Neuronal stem cell (in vitro differentiated cells): ENCODE measurements at regions not wholly inside any gene's neighbourhood (a gene's known extent, or its start where the extent isn't known, plus 50 kb on each side); places are given as distances from the start of the nearest gene placed in this dataset.

Experiments
- DNase-seq: peaks from one replicate; pipeline ENCODE4 v3.0.0-alpha.2; 2013; ENCODE audit warnings: low spot score
- H2AFZ ChIP-seq: one replicate; pipeline ENCODE4 v1.6.1; 2013; ENCODE audit warnings: mild to moderate bottlenecking, low read length, inconsistent platforms
- H2AK5ac ChIP-seq: 2 replicates; pipeline ENCODE4 v1.6.1; 2013; ENCODE audit warnings: low read depth, mild to moderate bottlenecking, inconsistent platforms, low read length, moderate library complexity, mixed read lengths
- H2BK120ac ChIP-seq: 2 replicates; pipeline ENCODE4 v1.6.1; 2013; ENCODE audit warnings: low read depth, mild to moderate bottlenecking, inconsistent platforms, low read length, moderate library complexity, mixed read lengths
- H2BK12ac ChIP-seq: one replicate; pipeline ENCODE4 v1.6.1; 2013; ENCODE audit warnings: low read length, inconsistent platforms
- H2BK15ac ChIP-seq: 2 replicates; pipeline ENCODE4 v1.6.1; 2013; ENCODE audit warnings: mild to moderate bottlenecking, low read length, inconsistent platforms, mixed read lengths
- H2BK5ac ChIP-seq: one replicate; pipeline ENCODE4 v1.6.1; 2013; ENCODE audit warnings: inconsistent platforms, mild to moderate bottlenecking, low read length, moderate library complexity
- H3K14ac ChIP-seq: one replicate; pipeline ENCODE4 v1.6.1; 2013; ENCODE audit warnings: low read length, inconsistent platforms
- H3K18ac ChIP-seq: 2 replicates; pipeline ENCODE4 v1.6.1; 2013; ENCODE audit warnings: low read length, inconsistent platforms
- H3K23ac ChIP-seq: 2 replicates; pipeline ENCODE4 v1.6.1; 2013; ENCODE audit warnings: low read depth, mild to moderate bottlenecking, mixed read lengths, low read length, inconsistent platforms; ENCODE audit not compliant: poor library complexity
- H3K27ac ChIP-seq: replicated peaks from 3 replicates; pipeline ENCODE4 v1.5.1; 2013; ENCODE audit warnings: low read length, inconsistent platforms
- H3K27me3 ChIP-seq, 3 experiments: 2 replicates each; pipeline ENCODE4 v1.6.1; 2013; ENCODE audit warnings: low read length in 3 of 3, mild to moderate bottlenecking in 2 of 3, inconsistent platforms in 1 of 3, low read depth in 1 of 3, mixed read lengths in 1 of 3, moderate library complexity in 1 of 3; ENCODE audit not compliant: control insufficient read depth in 3 of 3, insufficient read depth in 3 of 3
- H3K36me3 ChIP-seq, 2 donors: replicated peaks in 1 of 2; 2 replicates each; pipeline ENCODE4 v1.6.1; 2013; ENCODE audit warnings: low read length in 2 of 2; ENCODE audit not compliant: control insufficient read depth in 2 of 2, insufficient read depth in 2 of 2
- H3K4ac ChIP-seq: 2 replicates; pipeline ENCODE4 v1.6.1; 2013; ENCODE audit warnings: inconsistent platforms, mild to moderate bottlenecking, low read length, moderate library complexity
- H3K4me1 ChIP-seq, 2 donors: 1 replicate in 1 of 2; 2 replicates in 1 of 2; pipeline ENCODE4 v1.6.1; 2013; ENCODE audit warnings: low read length in 2 of 2, low read depth in 1 of 2; ENCODE audit not compliant: control insufficient read depth in 2 of 2, insufficient read depth in 1 of 2
- H3K4me2 ChIP-seq: one replicate; pipeline ENCODE4 v1.6.1; 2013; ENCODE audit warnings: mild to moderate bottlenecking, low read length, inconsistent platforms; ENCODE audit not compliant: insufficient read depth, poor library complexity, severe bottlenecking
- H3K4me3 ChIP-seq, 2 donors: 2 replicates each; pipeline ENCODE4 v1.5.1; 2013; ENCODE audit warnings: low read length in 2 of 2, mild to moderate bottlenecking in 2 of 2, inconsistent platforms in 1 of 2, moderate library complexity in 1 of 2
- H3K79me1 ChIP-seq: one replicate; pipeline ENCODE4 v1.6.1; 2013; ENCODE audit warnings: low read depth, mild to moderate bottlenecking, inconsistent platforms, low read length, moderate library complexity
- H3K9ac ChIP-seq: one replicate; pipeline ENCODE4 v1.6.1; 2013; ENCODE audit warnings: mild to moderate bottlenecking, low read depth, low read length, inconsistent platforms; ENCODE audit not compliant: poor library complexity
- H3K9me3 ChIP-seq, 2 donors: replicated peaks in 1 of 2; 2 replicates each; pipeline versions ENCODE3 to v1.6.1; 2013; ENCODE audit warnings: low read length in 2 of 2, mild to moderate bottlenecking in 2 of 2, inconsistent platforms in 1 of 2, low read depth in 1 of 2, mixed read lengths in 1 of 2, moderate library complexity in 1 of 2; ENCODE audit not compliant: control insufficient read depth in 2 of 2, insufficient read depth in 1 of 2
- H4K8ac ChIP-seq: one replicate; pipeline ENCODE4 v1.6.1; 2013; ENCODE audit warnings: low read depth, mild to moderate bottlenecking, inconsistent platforms, low read length, moderate library complexity
- H4K91ac ChIP-seq: one replicate; pipeline ENCODE4 v1.6.1; 2013; ENCODE audit warnings: low read length, low read depth, mild to moderate bottlenecking, inconsistent platforms; ENCODE audit not compliant: poor library complexity
- WGBS, 2 donors: extraction: QIAGEN DNeasy Blood & Tissue Kit; methylation state at CpG; one replicate each; pipeline ENCODE4 v1.1.7; 2013; ENCODE audit warnings: missing lambda C conversion rate in 2 of 2, mixed read lengths in 1 of 2; ENCODE audit not compliant: insufficient read length in 2 of 2, insufficient replicate concordance in 1 of 2; ENCODE audit errors: extremely low coverage in 2 of 2; 5-methylcytosine and 5-hydroxymethylcytosine counted together

DNA sequence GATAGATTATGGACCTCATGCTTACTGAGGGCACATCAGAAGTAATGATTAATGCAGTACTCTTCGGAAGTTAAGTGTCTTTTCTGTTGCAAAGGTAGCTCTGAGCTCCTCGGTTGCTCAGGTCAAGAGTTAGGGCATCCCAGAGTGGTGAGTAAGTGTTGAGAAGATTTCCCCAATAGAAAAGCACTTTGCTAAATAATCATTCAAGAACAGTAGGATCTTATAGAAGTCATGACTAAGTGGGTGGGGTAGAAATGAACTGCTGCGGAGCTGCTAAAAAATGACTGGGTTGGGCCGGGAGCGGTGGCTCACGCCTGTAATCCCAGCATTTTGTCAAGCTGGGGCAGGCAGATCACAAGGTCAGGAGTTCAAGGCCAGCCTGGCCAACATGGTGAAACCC, 648.6 kb upstream of the CAMK1G start:
- Histone ChIP-seq H2AFZ (no peak overlapping the region), H3K9ac (no peak overlapping the region), H3K4ac (no peak overlapping the region), H3K18ac (no peak overlapping the region), H3K36me3 (no peaks in the 10 kb centered on the region), H2BK120ac (no peak overlapping the region), H3K4me2 (no peak overlapping the region), H4K91ac (no peak overlapping the region), H3K79me1 (no peaks in the 10 kb centered on the region), H2BK15ac (no peak overlapping the region), H3K4me1 (peaks cover 0 to 11% of the 10 kb centered on the region in 2 donors), H3K14ac (no peak overlapping the region), H3K27ac (no peak overlapping the region), H2BK5ac (no peak overlapping the region), H3K27me3 (no peaks in the 10 kb centered on the region), H3K4me3 (no peak overlapping the region), H2BK12ac (no peak overlapping the region), H3K9me3 (no peaks in the 10 kb centered on the region), H3K23ac (no peak overlapping the region), H2AK5ac (no peak overlapping the region), H4K8ac (no peak overlapping the region)
- no peak for DNase-seq
- no CpG with 5 or more reads among the region's 6 CpGs for WGBS, 2 donors

DNA sequence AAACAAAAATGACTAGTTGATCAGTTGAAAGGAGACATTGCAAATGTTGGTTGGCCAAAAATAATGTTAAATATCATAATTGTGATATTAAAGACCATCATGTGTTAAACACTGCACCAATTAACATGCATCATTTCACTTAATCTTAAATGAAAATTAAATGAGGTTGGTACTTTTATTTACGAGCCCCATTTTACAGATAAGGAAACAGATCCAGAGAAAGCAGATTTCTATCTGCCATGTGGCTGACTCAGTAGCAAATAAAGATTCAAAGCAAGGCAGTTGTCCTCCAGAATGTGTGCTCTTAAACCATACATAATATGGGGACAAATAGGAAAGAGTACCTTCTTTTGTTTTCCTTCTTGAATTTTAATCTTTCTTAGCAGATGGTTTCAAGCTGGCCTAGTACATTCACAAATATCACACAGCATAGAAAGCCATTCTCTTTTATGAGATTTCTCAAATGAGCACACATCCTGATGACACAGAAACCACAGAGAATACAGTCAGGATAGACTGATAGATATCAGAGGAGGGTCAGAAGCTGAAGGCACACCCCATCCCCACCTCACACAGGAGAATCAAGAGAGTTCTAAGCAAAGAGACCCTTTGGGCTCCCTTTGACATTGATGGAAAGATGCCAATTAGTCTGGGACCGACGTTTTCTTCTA, 647.9 kb upstream of the CAMK1G start:
- no peaks in the 10 kb centered on the region for H3K36me3 ChIP-seq
- H3K4me1 ChIP-seq, result peaks cover 0 to 11% of the 10 kb centered on the region in 2 donors
- H2BK15ac ChIP-seq, result no peak overlapping the region
- no peak overlapping the region for H3K18ac ChIP-seq
- no peak overlapping the region for H3K9ac ChIP-seq
- H2AK5ac ChIP-seq, result no peak overlapping the region
- H4K91ac ChIP-seq, result no peak overlapping the region
- DNase-seq, result no peak
- H3K14ac ChIP-seq, result no peak overlapping the region
- H3K79me1 ChIP-seq, result no peaks in the 10 kb centered on the region
- H3K9me3 ChIP-seq, result no peaks in the 10 kb centered on the region
- H2BK12ac ChIP-seq, result no peak overlapping the region
- WGBS, 2 donors, result no CpG with 5 or more reads among the region's 3 CpGs
- no peak overlapping the region for H2BK5ac ChIP-seq
- no peak overlapping the region for H3K4me2 ChIP-seq
- no peak overlapping the region for H3K23ac ChIP-seq
- H2AFZ ChIP-seq, result no peak overlapping the region
- no peak overlapping the region for H2BK120ac ChIP-seq
- H3K4me3 ChIP-seq, result no peak overlapping the region
- H3K4ac ChIP-seq, result no peak overlapping the region
- no peaks in the 10 kb centered on the region for H3K27me3 ChIP-seq
- H3K27ac ChIP-seq, result no peak overlapping the region
- H4K8ac ChIP-seq, result no peak overlapping the region

DNA sequence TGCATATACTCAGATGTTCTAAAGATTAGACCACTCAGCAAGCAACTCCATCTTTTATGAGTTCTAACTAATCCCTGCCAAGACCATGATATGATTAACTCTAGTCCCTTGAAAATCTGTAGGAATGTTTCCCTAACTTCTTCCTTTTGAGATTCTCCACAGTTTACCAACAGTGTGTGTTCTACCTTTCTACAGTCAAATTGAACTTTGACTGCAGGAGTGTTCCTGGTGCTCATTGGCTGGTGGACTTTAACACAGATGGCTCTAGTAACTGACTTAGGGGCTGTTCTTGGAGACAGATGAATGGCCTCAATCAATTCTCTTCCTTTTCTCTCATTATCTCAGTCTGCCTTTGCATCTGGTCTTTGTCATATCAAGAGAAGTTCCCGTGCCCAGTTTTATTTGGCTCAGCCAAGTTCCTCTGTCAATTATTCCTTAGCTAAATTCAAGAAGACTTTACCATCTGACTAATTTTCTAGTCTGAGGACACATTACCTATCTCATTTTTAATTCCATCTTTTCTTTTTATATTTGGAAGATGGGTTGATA, 643.9 kb upstream of the CAMK1G start:
- Histone ChIP-seq H3K23ac (no peak overlapping the region), H3K14ac (no peak overlapping the region), H3K27me3 (no peaks in the 10 kb centered on the region), H3K36me3 (no peaks in the 10 kb centered on the region), H4K91ac (no peak overlapping the region), H3K4me2 (no peak overlapping the region), H3K4me3 (no peak overlapping the region), H3K9me3 (no peaks in the 10 kb centered on the region), H2BK15ac (no peak overlapping the region), H4K8ac (no peak overlapping the region), H2AFZ (no peak overlapping the region), H3K4ac (no peak overlapping the region), H2BK120ac (no peak overlapping the region), H3K9ac (no peak overlapping the region), H3K79me1 (no peaks in the 10 kb centered on the region), H2BK5ac (no peak overlapping the region), H2BK12ac (no peak overlapping the region), H3K27ac (no peak overlapping the region), H3K18ac (no peak overlapping the region), H2AK5ac (no peak overlapping the region), H3K4me1 (peaks cover 0 to 8% of the 10 kb centered on the region in 2 donors)
- DNase-seq, result no peak
- WGBS, 2 donors, result no CpG with 5 or more reads among the region's 1 CpG

DNA sequence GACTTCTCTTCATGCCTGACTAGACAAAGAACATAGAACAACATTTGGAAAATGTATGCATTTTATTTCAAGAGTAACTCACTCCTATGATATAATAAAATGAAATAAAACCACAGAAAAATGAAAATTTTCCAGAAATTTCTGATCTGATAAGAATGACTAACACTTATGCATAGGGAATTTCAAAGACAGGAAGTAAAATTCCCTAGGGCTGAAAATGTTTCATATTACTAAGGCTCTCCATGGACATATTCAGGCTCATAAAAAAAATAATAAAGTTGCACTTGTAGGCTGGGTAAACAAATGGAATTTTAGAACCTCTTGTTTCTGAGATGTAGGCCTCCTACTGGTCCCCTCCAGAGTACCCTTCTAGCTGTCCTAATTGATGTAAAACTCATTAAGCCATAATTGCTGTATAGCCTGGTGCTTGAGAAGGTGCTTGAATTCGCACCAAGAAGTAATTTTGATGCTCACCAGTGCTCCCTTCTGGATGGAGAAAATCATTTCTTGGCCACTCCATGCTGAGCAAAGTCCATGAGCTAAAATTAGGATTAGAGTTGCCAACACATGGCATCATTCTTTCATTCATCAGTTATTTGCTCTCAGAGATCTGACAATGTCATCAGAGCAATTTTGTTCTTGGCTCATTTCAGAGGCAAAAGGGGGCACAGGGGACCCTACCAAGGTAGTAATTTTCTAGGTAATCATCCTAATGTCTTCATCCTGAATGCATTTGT, 641.0 kb upstream of the CAMK1G start:
- Histone ChIP-seq H3K18ac (no peak overlapping the region), H3K14ac (no peak overlapping the region), H3K9ac (no peak overlapping the region), H2BK12ac (no peak overlapping the region), H3K27ac (no peak overlapping the region), H3K23ac (no peak overlapping the region), H3K4me3 (no peak overlapping the region), H2BK5ac (no peak overlapping the region), H3K4me2 (no peak overlapping the region), H3K27me3 (no peaks in the 10 kb centered on the region), H2AK5ac (no peak overlapping the region), H2BK120ac (no peak overlapping the region), H4K8ac (no peak overlapping the region), H3K36me3 (no peaks in the 10 kb centered on the region), H3K4ac (no peak overlapping the region), H3K4me1 (no peaks in the 10 kb centered on the region), H2BK15ac (no peak overlapping the region), H3K9me3 (no peaks in the 10 kb centered on the region), H2AFZ (no peak overlapping the region), H3K79me1 (no peaks in the 10 kb centered on the region), H4K91ac (no peak overlapping the region)
- WGBS, 2 donors, result no CpG with 5 or more reads among the region's 1 CpG
- DNase-seq, result no peak
